Skeletal muscle cell (primary cell): ENCODE measurements at regions not wholly inside any gene's neighbourhood (a gene's known extent, or its start where the extent isn't known, plus 50 kb on each side); places are given as distances from the start of the nearest gene placed in this dataset.

Experiments used
- DNase-seq: peaks from one replicate; pipeline ENCODE4 v3.0.0-alpha.2; 2010; ENCODE audit warnings: low read depth
- H3K4me3 ChIP-seq: 2 replicates; pipeline ENCODE4 v1.5.1; 2011; ENCODE audit warnings: low read depth, mild to moderate bottlenecking, control low read depth, low read length, moderate library complexity

DNA sequence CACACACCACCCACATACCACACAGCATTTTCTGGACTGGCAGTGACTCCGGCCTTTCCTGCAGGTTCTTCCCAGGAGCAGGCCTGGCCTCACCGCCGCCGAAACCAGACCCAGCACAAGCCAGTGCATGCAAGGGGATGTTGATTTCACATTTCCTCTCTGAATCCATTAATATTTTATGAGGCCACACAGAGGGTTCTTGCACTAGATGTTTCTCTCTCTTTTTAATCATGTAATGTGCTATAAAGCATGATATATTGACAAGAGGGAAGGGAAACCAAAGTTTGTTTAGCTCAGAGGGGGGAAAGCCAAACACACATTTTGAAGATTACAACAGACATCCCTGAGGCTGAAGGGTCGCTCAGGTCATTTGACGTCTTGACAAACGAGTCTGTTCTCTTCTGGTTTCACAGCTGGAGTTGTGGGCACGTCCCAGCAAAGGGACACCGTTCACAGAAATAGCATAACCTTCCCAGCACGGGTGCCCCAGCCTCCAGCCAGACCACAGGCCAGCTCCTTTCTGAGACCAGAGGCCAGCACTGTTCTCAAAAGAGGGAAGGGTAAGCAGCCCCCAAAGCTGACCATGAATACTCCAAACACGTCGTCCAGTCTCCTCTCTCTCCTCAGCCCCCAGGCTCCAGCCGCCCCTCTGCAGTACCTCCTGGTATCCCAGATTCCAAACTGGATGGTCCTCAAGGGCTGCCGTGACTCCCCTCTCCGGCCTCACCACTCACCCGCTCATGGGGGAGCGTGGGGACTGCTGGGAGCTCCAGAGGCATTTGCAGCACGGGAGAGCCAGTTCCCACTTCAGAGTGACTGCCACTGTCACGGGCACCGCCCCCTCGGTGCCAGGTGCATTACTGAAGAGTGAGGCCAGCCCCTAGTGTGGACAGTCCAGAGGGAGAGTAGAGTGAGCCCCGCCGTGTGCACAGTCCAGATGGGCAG is 340.3 kb upstream of the SALL3 start:
- DNase-seq, result no peak
- H3K4me3 ChIP-seq, result no peak overlapping the region

DNA sequence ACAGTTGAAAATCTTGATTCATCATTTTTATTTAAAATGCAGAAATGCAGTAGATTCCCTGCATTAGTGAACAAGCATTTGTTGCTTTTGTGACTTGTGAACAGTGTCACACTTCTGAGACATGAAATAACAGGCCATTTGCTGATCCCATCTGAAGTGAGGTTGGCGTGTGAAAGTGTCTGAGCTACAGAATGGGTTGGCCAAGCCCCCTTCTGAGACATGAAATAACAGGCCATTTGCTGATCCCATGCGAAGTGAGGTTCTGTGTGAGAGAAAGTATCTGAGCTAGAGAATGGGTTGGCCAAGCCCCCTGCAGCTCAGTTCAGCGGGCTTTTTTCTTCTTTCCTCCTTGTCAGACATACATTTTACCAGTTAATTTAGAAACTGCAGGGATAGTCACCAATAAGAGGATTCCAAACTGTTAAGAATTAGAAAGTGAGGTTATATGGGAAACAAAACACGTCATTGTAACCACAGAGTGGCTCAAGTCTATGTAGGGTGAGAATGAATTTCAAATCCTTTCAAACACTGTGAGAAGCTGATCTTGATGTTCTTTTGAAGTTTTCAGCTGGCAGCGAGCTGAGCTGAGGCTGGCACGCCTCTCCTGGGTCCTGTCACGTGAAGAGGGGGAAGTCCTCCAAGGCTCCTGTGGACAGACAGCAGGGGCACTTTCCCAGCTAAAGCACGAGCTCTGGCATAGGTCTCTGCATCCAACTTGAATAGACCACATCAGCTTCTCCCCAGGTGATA is 339.2 kb upstream of the SALL3 start:
- H3K4me3 ChIP-seq, result no peak overlapping the region
- no peak for DNase-seq

DNA sequence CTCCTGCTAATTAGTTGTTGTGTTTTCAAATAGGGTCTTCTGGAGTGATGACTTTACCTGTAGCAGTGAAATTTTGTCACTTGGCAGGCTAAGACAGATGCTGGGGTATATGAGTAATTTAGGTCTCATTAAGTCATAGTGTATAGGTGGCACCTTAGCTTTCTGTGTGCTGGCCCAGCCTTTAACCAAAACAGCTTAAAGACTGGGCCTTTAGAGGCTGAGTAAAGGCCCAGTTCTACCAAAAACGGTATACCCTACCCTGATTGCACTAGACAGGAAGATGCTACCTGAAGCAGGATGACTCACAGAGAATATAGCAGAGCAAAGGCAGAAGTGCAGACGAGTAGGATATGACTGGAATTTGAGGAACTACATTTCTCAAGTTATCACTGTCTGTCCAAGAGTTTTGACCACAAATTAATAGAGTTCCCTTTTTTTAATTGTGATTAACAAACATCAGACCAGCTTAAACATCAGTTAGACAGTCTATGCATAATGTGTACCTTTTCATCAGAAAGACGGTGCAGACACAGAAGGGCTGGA is 337.9 kb upstream of the SALL3 start:
- H3K4me3 ChIP-seq, result no peak overlapping the region
- DNase-seq, result no peak

DNA sequence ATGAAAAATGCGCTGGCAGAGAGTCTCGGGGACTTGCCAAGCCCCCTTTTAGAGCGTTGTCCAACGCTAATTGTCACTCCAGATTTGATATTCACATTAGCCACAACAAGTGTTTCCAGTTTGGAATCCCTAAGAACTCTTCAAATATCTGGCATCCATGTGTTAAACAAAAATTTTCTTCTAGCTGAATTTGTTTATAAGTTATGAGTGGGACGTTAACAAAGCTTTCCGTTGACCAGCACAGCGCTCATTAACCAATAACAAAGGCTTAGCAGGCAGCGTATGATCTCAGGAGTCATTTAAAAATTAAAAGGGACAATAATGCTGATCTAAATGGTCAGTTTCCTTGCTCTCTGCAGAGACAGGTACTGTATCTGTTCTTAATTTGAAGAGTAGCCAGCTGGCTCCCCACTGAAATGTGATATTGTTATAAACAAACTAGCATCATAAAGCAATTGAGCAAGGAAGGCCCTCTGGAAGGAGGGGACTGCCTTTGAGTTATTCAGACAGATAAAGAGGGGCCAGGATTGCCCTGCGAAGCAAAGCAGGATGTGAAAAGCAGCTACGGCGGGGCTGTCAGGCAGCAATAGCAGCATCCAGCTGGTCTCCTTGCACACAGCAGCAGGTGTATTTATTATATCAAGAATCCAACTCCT is 337.2 kb upstream of the SALL3 start:
- no peak for DNase-seq
- H3K4me3 ChIP-seq, result no peak overlapping the region

DNA sequence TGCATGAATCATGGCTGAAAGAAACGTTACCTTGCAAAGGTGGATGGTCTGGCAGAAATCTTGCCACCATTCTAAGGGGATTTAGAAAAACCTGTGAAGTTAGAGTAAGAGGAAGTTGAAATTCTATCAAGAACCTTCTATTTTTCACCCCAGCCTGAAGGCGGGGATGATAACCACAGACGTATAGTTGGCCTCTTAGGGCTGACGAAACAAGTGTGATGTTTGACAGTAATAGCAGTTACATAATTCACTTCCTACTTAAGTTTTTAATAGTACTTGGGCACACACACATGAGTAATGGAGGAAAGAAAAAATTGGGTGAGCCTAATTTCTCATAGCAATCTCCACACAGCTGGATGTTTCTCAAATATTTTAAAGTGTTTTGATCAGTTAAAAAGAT is 336.6 kb upstream of the SALL3 start:
- no peak for DNase-seq
- no peak overlapping the region for H3K4me3 ChIP-seq

DNA sequence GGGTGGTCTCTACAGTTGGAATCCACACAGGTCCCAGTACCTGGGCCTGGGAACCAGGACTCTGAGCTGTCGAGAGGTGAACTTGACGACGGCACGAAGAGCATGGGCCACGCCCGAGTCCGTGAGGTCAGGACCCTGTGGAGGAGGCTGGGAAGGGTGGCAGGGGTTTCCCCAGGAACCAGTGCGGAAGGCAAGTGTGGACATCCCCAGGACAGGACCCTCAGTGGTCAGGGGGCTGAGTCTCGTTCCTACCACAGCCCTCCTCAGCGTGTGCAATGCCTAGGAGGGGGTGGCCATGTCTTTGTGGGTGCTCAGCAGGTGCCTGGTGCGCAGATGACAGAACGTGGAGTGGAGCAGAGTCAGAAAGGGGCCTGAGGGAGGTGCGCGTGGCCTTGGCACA is 335.6 kb upstream of the SALL3 start:
- H3K4me3 ChIP-seq, result no peak overlapping the region
- DNase-seq, result no peak

DNA sequence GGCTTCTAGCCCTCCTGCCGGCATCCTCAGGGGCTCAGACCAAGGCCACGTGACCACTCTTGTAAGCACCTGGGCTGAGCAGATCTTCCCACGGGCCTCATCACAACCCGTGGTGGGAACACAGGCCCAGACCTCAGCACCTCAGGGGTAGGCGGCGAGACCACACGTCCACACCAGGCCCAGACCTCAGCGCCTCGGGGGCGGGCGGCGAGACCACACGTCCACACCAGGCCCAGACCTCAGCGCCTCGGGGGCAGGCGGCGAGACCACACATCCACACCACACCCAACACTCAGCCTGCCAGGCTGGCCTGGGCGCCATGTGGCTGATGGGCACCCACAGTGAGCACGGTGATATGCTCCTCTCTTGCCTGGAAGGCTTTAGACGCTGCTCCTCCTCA is 334.4 kb upstream of the SALL3 start:
- DNase-seq, result no peak
- H3K4me3 ChIP-seq, result no peak overlapping the region

DNA sequence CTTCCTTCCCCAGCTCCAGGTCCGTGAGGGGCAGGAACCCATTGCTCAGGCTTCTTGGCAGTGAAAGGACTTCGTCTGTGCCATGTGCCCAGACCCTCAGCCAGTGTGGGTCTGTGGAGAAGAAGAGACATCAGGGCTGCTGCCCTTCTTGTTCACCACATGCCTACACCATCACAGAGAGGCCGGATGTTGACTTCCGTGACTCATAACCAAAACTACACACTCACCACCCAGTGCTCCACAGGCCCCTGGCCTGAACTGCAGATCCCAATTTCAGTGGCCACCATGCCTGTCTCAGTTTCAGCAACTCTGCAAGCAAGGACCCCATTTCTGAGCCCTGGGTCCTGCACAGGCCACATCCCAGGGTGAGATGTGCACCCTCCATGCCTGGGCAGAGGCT is 332.6 kb upstream of the SALL3 start:
- no peak overlapping the region for H3K4me3 ChIP-seq
- DNase-seq, result no peak

DNA sequence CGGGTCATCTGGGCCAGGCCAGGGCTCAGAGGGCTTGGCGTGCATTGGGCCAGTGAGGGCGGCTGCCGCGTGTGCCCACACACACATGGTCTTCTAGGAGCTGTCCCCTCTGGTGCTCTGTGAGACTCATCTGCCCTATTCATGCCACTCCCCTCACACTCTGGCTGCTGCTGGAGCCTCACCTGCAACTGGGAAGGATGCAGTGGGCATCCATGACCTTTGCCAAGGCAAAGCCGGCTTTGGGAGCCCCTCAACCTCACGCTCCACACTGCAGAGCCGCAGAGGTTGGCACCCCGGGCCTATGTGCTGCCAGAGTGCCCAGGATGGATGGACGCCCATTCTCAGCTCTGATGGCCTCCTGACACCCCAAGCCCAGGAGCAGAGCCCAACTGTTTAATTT is 330.2 kb upstream of the SALL3 start:
- DNase-seq, result no peak
- H3K4me3 ChIP-seq, result no peak overlapping the region

DNA sequence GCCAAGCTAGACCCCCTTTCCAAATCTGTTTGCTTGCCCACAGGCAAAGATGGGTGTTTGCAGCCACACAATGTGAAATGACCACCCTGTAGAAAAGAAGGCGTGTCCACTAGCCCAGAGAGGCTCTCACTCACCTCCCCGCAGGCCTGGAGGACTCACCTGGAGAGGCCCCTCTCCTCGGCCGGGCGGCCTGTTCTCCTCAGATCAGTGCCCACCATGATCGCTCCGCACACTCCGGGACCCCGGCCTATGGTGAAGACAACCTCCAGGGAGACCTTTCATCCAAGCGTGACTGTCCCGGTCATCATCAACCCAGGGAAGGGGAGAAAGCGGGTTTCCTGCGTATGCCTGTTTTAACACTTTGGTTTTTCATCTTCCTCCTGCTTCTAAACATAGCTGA is 328.7 kb upstream of the SALL3 start:
- no peak for DNase-seq
- H3K4me3 ChIP-seq, result no peak overlapping the region

DNA sequence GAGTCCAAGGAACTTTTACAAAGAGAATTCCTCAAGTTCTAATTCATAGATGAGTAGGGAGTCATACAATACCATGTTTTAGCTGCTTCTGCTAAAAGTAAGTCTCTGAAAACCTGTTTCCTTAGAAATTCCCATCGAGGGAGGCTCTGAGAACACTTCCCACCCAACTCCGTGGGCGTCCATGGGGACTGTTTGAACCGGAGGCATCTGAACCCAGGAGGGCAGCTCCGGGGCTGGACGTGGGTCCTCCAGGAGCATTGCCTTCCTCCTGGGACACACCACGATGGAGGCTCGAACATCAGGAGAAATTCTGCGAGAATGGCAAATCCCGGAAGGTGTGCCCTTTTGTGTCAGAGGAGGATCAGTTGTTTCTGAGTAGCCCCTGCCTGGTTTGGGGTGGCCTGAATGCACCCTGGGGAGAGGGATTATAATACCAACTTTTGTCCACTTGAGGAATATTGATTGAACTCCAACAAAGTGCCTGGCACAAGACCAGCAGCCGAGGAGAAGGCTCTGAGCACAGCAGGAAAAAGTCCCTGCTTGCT is 327.5 kb upstream of the SALL3 start:
- H3K4me3 ChIP-seq, result no peak overlapping the region
- DNase-seq, result no peak

DNA sequence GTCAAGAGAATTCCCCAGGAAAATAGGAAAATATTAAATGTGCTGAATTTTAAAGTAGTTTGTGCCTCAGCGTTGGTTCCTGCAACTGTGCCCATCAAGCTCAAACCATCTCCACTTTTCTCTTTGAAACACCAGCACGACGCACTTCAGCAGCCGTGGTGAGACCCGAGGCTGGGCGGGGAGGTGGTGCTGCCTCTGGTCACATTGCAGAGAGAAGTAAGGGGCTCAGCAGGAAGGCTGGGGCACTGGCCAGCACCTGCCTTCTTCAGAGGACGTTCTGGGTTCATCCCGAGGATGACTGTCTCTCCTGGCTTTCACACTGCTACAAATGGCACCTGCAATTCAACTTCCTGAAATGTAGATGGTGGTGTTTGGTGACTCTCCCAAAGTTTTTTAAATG is 323.7 kb upstream of the SALL3 start:
- no peak for DNase-seq
- H3K4me3 ChIP-seq, result no peak overlapping the region

DNA sequence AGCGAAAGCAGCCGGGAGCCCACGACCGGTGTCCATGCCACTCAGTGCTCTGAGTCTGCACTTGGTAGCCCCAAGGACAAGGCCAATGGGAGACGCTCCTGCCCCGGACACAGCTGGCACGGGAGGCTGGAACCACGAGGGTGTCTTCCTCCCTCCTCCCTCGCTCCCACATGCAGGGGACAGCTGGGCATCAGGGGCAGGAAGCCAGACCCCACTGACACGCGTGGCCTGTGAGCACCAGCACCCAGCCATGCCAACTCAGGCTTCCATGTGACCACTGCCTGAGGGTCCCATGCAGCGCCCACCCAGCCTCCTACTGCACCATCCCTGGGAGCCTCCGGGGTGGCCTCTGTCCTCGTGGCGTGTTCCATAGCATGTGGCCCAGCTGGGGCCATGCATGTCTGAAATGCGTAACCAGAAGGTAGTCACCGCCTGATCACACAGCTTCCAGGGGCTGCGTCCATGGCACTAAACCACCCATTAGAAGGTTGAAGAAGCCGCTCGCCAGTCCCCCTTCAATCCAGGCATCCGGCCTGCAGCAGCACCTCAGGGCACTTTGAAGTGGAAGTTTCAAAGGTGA is 323.2 kb upstream of the SALL3 start:
- H3K4me3 ChIP-seq, result no peak overlapping the region
- DNase-seq, result no peak

DNA sequence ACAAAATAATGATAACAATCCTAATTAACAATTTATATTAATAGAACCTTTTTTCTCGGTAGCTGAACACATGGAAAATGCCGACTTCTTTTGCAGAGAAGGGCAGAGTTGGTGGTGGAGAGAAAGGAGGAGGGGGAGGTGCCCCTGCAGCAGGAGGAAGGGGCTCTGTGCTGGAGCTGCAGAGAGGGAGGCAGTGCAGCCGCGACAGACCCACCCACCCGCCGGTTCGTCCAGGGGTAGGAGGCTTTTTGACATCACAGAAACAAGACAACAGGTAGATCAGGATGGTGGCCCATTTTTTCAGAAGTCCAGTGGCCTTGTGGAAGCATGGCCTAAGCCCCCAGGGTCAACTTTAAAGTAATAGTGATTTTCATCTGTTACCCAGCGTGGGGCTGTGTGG is 321.1 kb upstream of the SALL3 start:
- no peak overlapping the region for H3K4me3 ChIP-seq
- DNase-seq, result no peak

DNA sequence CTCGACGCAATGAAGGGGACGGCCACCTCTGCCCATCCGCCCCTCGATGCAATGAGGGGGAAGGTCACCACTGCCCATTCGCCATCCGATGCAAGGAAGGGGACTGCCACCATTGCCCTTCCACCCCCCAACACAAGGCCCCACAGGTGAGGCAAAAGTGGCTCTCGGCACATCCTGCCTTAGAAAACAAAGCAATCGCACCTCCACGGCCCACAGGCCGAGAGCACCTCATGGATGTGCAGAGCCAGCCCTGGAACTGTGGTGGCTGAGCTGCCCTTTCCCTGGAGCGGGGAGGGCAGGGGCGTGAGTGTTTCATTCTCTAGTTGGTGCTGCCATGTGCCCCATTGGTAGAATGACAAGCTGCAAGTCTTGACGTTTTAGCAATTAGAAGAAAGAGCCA is 320.6 kb upstream of the SALL3 start:
- H3K4me3 ChIP-seq, result no peak overlapping the region
- DNase-seq, result no peak

DNA sequence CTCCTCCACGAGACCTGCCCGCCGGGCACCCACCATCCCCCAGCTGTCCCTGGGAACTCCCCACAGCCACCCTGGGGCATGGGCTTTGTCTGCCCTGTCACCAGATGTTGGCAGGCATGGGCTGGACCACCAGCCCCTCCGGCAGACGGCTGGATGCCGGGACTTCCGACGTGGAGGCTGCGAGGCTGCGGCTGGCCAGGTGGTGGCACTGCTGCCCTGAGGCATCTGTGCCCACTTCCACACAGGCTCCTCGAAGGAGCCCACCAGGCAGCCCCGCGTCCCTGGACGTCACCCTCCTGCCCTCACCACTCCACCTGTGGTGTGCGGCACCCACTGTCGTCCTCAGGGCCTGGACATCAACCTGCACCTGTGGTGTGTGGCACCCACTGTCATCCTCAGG is 319.9 kb upstream of the SALL3 start:
- no peak for DNase-seq
- H3K4me3 ChIP-seq, result no peak overlapping the region

DNA sequence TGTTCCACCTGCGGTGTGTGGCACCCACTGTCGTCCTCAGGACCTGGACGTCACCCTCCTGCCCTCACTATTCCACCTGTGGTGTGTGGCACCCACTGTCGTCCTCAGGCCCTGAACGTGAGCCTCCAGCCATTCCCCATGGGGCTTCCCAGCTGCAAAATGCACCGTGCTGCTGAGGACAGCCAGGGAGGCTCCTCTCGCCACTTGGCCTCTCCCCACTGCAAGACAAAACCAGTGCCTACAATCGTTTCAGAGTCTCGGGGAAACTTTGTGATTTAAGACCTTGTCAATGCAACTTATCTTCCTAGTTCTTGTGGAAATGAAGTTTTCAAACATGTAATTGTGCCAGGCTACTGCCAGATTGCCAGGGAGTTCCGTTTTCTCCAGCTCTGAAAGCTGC is 319.3 kb upstream of the SALL3 start:
- no peak for DNase-seq
- no peak overlapping the region for H3K4me3 ChIP-seq

DNA sequence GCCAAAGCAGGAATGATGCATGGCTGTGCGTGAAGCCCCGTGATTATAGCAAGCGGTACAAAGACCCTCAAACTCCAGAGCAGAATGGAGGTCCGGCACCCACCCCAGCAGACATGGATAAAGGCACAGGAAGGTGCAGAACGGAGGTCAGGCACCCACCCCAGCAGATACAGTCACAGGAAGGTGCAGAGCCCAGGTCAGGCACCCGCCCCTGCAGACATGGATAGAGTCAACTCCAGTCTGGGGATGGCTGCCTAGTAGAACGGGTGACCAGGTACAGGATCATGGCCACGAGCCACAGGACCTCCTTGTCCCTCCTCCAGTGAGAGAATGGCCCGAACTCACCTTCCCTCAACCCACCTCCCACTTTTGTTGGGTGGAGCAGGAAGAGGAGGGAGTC is 318.3 kb upstream of the SALL3 start:
- no peak overlapping the region for H3K4me3 ChIP-seq
- DNase-seq, result no peak

DNA sequence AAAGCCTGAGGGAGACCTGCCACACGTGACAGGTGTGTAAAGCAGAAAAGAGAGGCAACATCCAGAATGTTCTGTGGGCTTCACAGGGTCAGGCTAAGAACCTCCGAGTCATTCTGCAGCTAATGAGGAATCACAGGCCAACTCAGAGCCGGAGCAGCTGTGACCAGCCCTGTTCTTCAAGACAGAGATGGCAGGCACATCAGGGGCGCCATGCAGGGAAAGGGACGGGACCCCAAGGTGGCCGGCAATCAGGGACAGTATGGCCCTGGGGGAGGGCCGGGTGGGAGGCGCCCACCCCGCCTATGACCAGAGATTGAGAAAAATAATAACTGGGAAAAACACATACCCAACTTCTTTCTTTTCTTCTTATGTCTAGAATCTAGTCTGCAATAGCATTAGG is 316.7 kb upstream of the SALL3 start:
- DNase-seq, result no peak
- no peak overlapping the region for H3K4me3 ChIP-seq

DNA sequence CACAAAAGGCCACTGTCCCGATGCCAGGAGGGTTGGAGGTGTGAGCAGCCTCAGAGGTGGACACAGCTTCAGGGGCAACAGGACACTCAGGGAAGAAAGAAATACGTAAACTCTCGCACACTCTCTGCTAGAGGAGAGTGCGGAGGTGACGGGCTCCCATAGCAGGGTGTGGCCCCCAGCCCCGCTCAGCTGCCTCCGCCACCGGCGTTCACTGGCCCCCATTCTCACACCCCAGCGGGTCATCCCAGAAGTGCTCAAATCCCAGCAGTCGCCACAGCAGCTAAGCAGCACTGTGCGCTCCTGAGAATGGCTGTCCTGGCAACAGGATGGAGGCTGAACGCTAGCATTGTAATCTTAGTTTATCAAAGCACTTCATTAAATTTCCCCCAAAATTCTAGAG is 315.6 kb upstream of the SALL3 start:
- no peak for DNase-seq
- H3K4me3 ChIP-seq, result no peak overlapping the region
